ENCODE measurements at regions not wholly inside any gene's neighbourhood (a gene's known extent, or its start where the extent isn't known, plus 50 kb on each side); places are given as distances from the start of the nearest gene placed in this dataset.

DNA sequence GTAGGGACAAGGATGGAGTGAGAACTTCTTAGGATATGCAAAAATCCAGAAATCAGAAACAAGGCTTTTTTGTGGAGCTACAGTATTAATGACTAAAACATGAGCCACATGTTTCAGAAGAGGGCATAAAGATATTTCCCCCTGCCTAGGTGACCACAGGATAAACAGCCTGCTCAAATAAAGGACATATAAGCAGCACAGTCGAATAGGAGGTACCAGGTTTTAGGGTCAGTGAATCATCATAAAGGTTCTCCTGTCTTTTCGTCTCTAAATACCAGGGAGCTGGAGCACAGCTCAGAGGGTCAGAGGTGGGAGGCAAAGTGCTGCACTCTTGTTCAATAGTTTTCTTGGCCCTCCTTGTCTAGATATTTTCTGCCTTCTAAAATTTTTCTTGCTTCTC lies 211.9 kb upstream of the HS3ST1 start:
- TF ChIP-seq, protein P1, sequence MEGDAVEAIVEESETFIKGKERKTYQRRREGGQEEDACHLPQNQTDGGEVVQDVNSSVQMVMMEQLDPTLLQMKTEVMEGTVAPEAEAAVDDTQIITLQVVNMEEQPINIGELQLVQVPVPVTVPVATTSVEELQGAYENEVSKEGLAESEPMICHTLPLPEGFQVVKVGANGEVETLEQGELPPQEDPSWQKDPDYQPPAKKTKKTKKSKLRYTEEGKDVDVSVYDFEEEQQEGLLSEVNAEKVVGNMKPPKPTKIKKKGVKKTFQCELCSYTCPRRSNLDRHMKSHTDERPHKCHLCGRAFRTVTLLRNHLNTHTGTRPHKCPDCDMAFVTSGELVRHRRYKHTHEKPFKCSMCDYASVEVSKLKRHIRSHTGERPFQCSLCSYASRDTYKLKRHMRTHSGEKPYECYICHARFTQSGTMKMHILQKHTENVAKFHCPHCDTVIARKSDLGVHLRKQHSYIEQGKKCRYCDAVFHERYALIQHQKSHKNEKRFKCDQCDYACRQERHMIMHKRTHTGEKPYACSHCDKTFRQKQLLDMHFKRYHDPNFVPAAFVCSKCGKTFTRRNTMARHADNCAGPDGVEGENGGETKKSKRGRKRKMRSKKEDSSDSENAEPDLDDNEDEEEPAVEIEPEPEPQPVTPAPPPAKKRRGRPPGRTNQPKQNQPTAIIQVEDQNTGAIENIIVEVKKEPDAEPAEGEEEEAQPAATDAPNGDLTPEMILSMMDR (IDR thresholded peaks at IDR 0.05; ENCODE audit: extremely low read depth, insufficient read depth, missing control alignments), result no peak
- in situ Hi-C loops (cut with MboI; ENCODE audit: low pct_unique_long_range_greater_than_20kb, low sequenced_read_pairs, unreplicated experiment), result no loop called here
- no peak for DNase-seq (ENCODE audit: low spot score)

DNA sequence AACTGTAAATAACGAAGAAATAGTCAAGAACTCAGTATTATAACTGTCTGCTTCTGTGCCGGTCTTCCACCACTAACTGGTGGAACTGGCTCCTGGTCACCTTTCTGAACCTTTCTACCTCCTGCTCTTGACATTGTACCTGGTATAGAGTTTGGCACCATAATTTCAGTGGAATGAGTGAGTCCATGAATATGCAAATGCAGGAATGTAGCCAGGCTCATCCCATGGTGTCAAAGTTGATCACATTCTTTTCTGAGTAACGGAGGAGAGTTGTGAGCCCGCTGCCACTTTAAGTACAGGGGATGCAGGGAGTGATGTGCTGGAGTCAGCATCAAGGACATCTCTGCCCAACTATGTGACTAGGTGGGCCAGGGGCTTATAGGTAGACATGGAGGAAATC lies 207.9 kb upstream of the HS3ST1 start:
- DNase-seq (ENCODE audit: low spot score), result no peak
- TF ChIP-seq, protein P1 (IDR thresholded peaks at IDR 0.05; ENCODE audit: extremely low read depth, insufficient read depth, missing control alignments), result no peak
- in situ Hi-C loops (cut with MboI; ENCODE audit: low pct_unique_long_range_greater_than_20kb, low sequenced_read_pairs, unreplicated experiment), result no loop called here

DNA sequence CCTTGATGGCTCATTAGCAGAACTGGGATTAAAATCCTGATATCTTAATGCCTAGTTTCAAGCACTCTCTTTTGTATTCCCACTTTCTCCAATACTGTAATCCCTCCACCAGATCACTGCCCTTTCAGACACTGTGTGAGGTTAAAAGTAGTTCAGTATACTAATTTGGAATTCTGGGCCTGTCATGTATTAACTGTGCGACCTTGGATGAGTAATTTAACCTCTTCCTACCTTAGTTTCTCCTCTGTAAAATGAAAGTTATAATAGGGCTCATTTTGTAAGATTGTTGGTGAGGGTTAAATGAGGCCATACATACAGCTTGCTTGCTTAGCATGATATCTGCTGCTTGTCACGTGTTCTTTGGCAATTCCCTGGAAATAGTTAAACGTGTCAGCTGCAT lies 207.3 kb upstream of the HS3ST1 start:
- in situ Hi-C loops (cut with MboI; ENCODE audit: low pct_unique_long_range_greater_than_20kb, low sequenced_read_pairs, unreplicated experiment), result no loop called here
- TF ChIP-seq, protein P1 (IDR thresholded peaks at IDR 0.05; ENCODE audit: extremely low read depth, insufficient read depth, missing control alignments), result no peak
- DNase-seq (ENCODE audit: low spot score), result no peak

DNA sequence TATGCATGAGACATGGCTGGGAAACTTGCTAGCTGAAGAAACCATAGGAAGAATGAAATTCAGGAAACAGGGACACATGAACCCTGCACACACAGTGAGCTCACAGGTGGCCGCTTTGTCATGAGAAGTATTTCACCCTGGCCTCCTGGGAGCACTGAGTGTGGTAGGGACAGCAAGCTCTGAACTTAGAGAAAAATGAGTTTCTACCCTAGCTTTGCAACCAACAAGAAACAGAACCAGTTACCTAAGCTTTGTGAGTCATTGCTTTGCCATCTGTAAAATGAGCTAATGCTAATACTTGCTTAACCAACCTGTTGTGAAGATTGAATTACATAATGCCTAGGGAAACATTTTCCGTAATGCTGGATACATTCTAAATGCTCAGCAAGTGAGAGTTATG lies 206.6 kb upstream of the HS3ST1 start:
- DNase-seq (ENCODE audit: low spot score), result no peak
- in situ Hi-C loops (cut with MboI; ENCODE audit: low pct_unique_long_range_greater_than_20kb, low sequenced_read_pairs, unreplicated experiment), result no loop called here
- TF ChIP-seq, protein P1 (IDR thresholded peaks at IDR 0.05; ENCODE audit: extremely low read depth, insufficient read depth, missing control alignments), result no peak

DNA sequence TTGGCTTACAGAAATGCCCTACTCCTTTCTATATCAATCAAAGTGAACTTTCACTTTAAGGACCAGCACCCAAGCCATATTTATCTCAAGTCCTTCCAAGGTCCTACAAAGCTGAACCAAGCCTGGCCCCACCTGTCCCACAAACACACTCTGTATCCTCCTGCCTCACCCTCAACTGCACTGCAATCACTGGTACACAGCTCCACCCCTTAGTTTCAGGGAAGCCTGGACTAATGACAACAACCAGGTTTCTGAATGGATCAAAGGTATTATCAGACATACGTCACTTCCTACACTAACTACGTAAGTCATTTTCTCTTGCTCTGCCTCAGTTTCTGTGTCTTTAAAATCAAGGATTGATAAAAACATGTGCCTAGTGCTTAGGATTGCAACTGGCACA lies 205.6 kb upstream of the HS3ST1 start:
- no peak for DNase-seq (ENCODE audit: low spot score)
- TF ChIP-seq, protein P1 (IDR thresholded peaks at IDR 0.05; ENCODE audit: extremely low read depth, insufficient read depth, missing control alignments), result no peak
- in situ Hi-C loops (cut with MboI; ENCODE audit: low pct_unique_long_range_greater_than_20kb, low sequenced_read_pairs, unreplicated experiment), result no loop called here

DNA sequence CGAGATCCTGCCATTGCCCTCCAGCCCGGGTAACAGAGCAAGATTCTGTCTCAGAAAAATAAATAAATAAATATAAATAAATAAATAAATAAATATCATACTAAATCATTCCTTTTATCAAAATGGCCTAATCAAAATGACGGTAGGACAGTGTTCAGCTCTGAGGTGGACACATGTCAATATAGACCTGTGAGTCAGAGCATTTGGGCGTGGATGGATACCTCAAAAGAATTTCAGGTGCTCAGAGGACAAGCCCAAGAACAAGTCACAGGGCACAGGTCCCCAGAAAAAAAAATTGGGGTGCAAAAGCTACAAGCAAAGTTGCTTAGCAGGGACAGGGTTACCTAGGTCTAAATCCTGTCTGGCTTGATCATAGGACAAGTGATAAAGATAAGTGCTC lies 204.7 kb upstream of the HS3ST1 start:
- in situ Hi-C loops (cut with MboI; ENCODE audit: low pct_unique_long_range_greater_than_20kb, low sequenced_read_pairs, unreplicated experiment), result no loop called here
- DNase-seq (ENCODE audit: low spot score), result no peak
- TF ChIP-seq, protein P1 (IDR thresholded peaks at IDR 0.05; ENCODE audit: extremely low read depth, insufficient read depth, missing control alignments), result no peak

DNA sequence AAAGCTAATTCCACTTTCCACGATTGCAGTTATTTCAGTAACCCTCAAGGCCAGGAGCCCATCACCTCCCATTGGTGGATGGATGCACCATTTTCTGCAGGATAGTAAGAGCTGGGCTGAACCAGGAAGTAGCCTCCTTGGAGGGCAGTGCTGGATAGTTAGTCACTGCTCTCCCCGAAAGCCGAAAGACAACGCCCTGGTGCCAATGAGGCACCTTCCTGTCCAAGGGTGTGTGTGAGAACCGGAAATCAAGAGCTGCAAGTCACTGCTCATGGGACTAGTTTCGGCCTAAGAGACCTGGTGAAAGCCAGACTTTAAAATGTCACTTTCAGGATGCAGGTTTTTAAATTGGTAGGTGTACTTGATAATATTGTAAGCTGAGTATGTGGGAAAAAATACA lies 203.8 kb upstream of the HS3ST1 start:
- in situ Hi-C loops (cut with MboI; ENCODE audit: low pct_unique_long_range_greater_than_20kb, low sequenced_read_pairs, unreplicated experiment), result no loop called here
- no peak for DNase-seq (ENCODE audit: low spot score)
- TF ChIP-seq, protein P1 (IDR thresholded peaks at IDR 0.05; ENCODE audit: extremely low read depth, insufficient read depth, missing control alignments), result no peak

Data from GM13977 (cell line).